Progenitor cell of endocrine pancreas (in vitro differentiated cells): ENCODE measurements at regions not wholly inside any gene's neighbourhood (a gene's known extent, or its start where the extent isn't known, plus 50 kb on each side); places are given as distances from the start of the nearest gene placed in this dataset.

Source experiments
- DNase-seq: peaks from one replicate; pipeline ENCODE4 v3.0.0; 2021; ENCODE audit warnings: low spot score; ENCODE audit not compliant: unreplicated experiment
- H3K27ac Mint-ChIP-seq: 2 replicates; pipeline ENCODE4 v1.8.0; 2021; ENCODE audit warnings: mild to moderate bottlenecking, moderate library complexity, mixed read lengths
- H3K27me3 Mint-ChIP-seq: 2 replicates; pipeline ENCODE4 v1.8.0; 2021; ENCODE audit warnings: mixed read lengths
- H3K36me3 Mint-ChIP-seq: 2 replicates; pipeline ENCODE4 v1.8.0; 2022; ENCODE audit warnings: mixed read lengths; ENCODE audit not compliant: insufficient read depth
- H3K4me1 Mint-ChIP-seq: 2 replicates; pipeline ENCODE4 v1.8.0; 2021; ENCODE audit warnings: low read depth, mixed read lengths
- H3K4me3 Mint-ChIP-seq: 2 replicates; pipeline ENCODE4 v1.8.0; 2021; ENCODE audit warnings: low read depth, mild to moderate bottlenecking, moderate library complexity, mixed read lengths
- H3K9me3 Mint-ChIP-seq: 2 replicates; pipeline ENCODE4 v1.8.0; 2021; ENCODE audit warnings: low read depth, mixed read lengths
- TF ChIP-seq, protein P1 (sequence below): fragments of 200-600 bp; sonication (generic); IDR thresholded peaks from one replicate; pipeline ENCODE4 v1.5.0; 2021; ENCODE audit warnings: antibody characterized with exemption, mild to moderate bottlenecking; ENCODE audit not compliant: unreplicated experiment

DNA sequence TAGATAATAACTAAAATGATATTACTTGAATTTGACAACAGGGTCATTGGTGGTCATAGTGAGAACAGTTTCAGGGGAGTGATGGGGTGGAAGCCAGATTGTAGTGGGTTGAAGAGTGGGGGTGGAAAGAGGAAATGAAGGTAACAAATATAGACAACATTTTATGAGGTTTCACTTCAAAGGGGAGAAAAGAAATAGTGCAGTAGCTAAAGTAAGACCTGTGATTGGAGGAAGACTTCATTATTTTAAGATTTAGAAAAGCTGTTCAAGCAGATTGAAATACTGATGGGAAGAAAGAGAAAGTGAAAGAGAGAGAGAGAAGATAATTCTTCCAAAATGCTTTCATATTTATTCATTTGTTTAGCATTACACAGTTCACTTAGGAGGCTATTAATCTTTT lies 52.0 kb upstream of the KCNA3 start:
- TF ChIP-seq, protein P1, sequence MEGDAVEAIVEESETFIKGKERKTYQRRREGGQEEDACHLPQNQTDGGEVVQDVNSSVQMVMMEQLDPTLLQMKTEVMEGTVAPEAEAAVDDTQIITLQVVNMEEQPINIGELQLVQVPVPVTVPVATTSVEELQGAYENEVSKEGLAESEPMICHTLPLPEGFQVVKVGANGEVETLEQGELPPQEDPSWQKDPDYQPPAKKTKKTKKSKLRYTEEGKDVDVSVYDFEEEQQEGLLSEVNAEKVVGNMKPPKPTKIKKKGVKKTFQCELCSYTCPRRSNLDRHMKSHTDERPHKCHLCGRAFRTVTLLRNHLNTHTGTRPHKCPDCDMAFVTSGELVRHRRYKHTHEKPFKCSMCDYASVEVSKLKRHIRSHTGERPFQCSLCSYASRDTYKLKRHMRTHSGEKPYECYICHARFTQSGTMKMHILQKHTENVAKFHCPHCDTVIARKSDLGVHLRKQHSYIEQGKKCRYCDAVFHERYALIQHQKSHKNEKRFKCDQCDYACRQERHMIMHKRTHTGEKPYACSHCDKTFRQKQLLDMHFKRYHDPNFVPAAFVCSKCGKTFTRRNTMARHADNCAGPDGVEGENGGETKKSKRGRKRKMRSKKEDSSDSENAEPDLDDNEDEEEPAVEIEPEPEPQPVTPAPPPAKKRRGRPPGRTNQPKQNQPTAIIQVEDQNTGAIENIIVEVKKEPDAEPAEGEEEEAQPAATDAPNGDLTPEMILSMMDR = no peak
- Mint-ChIP-seq H3K4me1 (no peaks in the 10 kb centered on the region), H3K27ac (no peak overlapping the region), H3K27me3 (peaks cover 30% of the 10 kb centered on the region), H3K4me3 (no peak overlapping the region), H3K9me3 (no peaks in the 10 kb centered on the region), H3K36me3 (no peaks in the 10 kb centered on the region)
- no peak for DNase-seq
